ENCODE measurements at regions not wholly inside any gene's neighbourhood (a gene's known extent, or its start where the extent isn't known, plus 50 kb on each side); places are given as distances from the start of the nearest gene placed in this dataset.

DNA sequence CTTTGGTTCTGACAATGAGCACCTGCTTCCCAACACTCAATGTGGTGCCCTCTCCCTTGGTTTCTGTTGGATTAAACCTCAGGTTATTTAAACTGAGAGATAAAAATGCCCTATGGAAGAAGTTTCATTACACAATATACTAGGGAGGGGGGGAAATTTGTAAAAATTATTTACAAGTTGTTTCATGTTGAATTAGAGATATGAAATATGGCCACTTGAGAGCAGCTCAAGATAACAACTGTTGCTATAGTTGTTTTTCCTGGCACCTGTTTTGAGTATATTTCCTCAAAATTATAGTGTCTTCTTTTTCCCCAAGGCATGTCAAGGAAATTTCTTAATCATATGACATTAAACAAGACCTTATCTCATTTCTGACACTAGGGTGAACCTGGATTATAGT, 101.7 kb upstream of the COL6A5 start:
- no peaks in the 10 kb centered on the region for H3K9me3 ChIP-seq (ENCODE audit: control insufficient read depth, insufficient read depth, low read depth, low read length)
- peaks cover 2% of the 10 kb centered on the region for H3K27me3 ChIP-seq (ENCODE audit: control insufficient read depth, insufficient read depth, low read length)
- ChIA-PET POLR2A (no interaction called here), CTCF (no interaction called here)
- in situ Hi-C loops (cut with HindIII; ENCODE audit: low pct_unique_long_range_greater_than_20kb, low sequenced_read_pairs) (no loop called here), intact Hi-C loops (cut with micrococcal nuclease; ENCODE audit: unreplicated experiment) (no loop called here)
- ATAC-seq: no peak
- TF ChIP-seq POLR2AphosphoS5 (IDR thresholded peaks at IDR 0.05; ENCODE audit: low read depth, low read length) (no peak), SIN3A (IDR thresholded peaks at IDR 0.05; ENCODE audit: borderline replicate concordance, insufficient read depth, low read depth, low read length) (no peak), TCF7L2 (IDR thresholded peaks at IDR 0.05; ENCODE audit: low read depth, low read length) (no peak)
- TF ChIP-seq, protein P1, sequence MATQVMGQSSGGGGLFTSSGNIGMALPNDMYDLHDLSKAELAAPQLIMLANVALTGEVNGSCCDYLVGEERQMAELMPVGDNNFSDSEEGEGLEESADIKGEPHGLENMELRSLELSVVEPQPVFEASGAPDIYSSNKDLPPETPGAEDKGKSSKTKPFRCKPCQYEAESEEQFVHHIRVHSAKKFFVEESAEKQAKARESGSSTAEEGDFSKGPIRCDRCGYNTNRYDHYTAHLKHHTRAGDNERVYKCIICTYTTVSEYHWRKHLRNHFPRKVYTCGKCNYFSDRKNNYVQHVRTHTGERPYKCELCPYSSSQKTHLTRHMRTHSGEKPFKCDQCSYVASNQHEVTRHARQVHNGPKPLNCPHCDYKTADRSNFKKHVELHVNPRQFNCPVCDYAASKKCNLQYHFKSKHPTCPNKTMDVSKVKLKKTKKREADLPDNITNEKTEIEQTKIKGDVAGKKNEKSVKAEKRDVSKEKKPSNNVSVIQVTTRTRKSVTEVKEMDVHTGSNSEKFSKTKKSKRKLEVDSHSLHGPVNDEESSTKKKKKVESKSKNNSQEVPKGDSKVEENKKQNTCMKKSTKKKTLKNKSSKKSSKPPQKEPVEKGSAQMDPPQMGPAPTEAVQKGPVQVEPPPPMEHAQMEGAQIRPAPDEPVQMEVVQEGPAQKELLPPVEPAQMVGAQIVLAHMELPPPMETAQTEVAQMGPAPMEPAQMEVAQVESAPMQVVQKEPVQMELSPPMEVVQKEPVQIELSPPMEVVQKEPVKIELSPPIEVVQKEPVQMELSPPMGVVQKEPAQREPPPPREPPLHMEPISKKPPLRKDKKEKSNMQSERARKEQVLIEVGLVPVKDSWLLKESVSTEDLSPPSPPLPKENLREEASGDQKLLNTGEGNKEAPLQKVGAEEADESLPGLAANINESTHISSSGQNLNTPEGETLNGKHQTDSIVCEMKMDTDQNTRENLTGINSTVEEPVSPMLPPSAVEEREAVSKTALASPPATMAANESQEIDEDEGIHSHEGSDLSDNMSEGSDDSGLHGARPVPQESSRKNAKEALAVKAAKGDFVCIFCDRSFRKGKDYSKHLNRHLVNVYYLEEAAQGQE (IDR thresholded peaks at IDR 0.05; ENCODE audit: insufficient read depth in 1 of 2, low read depth in 2 of 2, low read length in 1 of 2): no peak
- TF ChIP-seq, protein P2, sequence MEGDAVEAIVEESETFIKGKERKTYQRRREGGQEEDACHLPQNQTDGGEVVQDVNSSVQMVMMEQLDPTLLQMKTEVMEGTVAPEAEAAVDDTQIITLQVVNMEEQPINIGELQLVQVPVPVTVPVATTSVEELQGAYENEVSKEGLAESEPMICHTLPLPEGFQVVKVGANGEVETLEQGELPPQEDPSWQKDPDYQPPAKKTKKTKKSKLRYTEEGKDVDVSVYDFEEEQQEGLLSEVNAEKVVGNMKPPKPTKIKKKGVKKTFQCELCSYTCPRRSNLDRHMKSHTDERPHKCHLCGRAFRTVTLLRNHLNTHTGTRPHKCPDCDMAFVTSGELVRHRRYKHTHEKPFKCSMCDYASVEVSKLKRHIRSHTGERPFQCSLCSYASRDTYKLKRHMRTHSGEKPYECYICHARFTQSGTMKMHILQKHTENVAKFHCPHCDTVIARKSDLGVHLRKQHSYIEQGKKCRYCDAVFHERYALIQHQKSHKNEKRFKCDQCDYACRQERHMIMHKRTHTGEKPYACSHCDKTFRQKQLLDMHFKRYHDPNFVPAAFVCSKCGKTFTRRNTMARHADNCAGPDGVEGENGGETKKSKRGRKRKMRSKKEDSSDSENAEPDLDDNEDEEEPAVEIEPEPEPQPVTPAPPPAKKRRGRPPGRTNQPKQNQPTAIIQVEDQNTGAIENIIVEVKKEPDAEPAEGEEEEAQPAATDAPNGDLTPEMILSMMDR (IDR thresholded peaks at IDR 0.05): no peak
- H3K4me1 ChIP-seq (ENCODE audit: control insufficient read depth, insufficient read depth, low read length): no peaks in the 10 kb centered on the region
- BruUV-seq (replicated peaks): no TSS peak
- no peak for DNase-seq (ENCODE audit: low read depth, low spot score)
- H3K4me3 ChIP-seq (ENCODE audit: low read depth in 2 of 2, low read length in 2 of 2): no peak overlapping the region
- no peaks in the 10 kb centered on the region for H3K36me3 ChIP-seq (ENCODE audit: control insufficient read depth, insufficient read depth, low read length)
- H3K27ac ChIP-seq (ENCODE audit: low read length): no peak overlapping the region

DNA sequence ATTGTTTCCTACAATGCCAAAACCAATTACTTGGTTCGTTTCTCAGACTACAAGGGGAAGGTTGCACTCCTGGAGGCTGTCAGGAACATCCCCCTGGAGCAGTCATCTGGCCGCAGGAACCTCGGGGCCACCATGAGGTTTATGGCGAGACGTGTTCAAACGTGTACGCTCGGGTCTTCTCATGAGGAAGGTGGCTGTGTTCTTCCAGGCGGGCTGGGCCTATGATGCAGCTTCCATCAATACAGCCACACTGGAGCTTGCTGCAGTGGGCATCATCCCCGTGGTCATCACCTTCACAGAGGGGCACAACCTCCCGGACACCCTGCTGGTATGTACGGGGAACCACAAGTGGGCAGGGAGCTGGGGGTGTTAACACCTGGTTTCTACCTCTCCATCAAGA, 94.5 kb upstream of the COL6A5 start:
- no peak overlapping the region for H3K27ac ChIP-seq (ENCODE audit: low read length)
- H3K9me3 ChIP-seq (ENCODE audit: control insufficient read depth, insufficient read depth, low read depth, low read length): no peaks in the 10 kb centered on the region
- CTCF ChIA-PET: no interaction called here
- H3K36me3 ChIP-seq (ENCODE audit: control insufficient read depth, insufficient read depth, low read length): no peaks in the 10 kb centered on the region
- TF ChIP-seq, protein P1 (IDR thresholded peaks at IDR 0.05; ENCODE audit: insufficient read depth in 1 of 2, low read depth in 2 of 2, low read length in 1 of 2): no peak
- TF ChIP-seq, protein P2 (IDR thresholded peaks at IDR 0.05): no peak
- TF ChIP-seq POLR2AphosphoS5 (IDR thresholded peaks at IDR 0.05; ENCODE audit: low read depth, low read length): no peak
- no peak for TF ChIP-seq TCF7L2 (IDR thresholded peaks at IDR 0.05; ENCODE audit: low read depth, low read length)
- TF ChIP-seq SIN3A (IDR thresholded peaks at IDR 0.05; ENCODE audit: borderline replicate concordance, insufficient read depth, low read depth, low read length): no peak
- intact Hi-C loops (cut with micrococcal nuclease; ENCODE audit: unreplicated experiment): no loop called here
- no peaks in the 10 kb centered on the region for H3K4me1 ChIP-seq (ENCODE audit: control insufficient read depth, insufficient read depth, low read length)
- H3K4me3 ChIP-seq (ENCODE audit: low read depth in 2 of 2, low read length in 2 of 2): no peak overlapping the region
- no peak for ATAC-seq
- in situ Hi-C loops (cut with HindIII; ENCODE audit: low pct_unique_long_range_greater_than_20kb, low sequenced_read_pairs): no loop called here
- no peak for DNase-seq (ENCODE audit: low read depth, low spot score)
- POLR2A ChIA-PET: no interaction called here
- H3K27me3 ChIP-seq (ENCODE audit: control insufficient read depth, insufficient read depth, low read length): peaks cover 6% of the 10 kb centered on the region; the same call in 1 of the 2 replicates
- BruUV-seq (replicated peaks): no TSS peak
